ENCODE measurements at regions not wholly inside any gene's neighbourhood (a gene's known extent, or its start where the extent isn't known, plus 50 kb on each side); places are given as distances from the start of the nearest gene placed in this dataset.

GRCh38 chr21:35663856-35664606, 396.3 kb downstream of the SETD4 start:
- no peaks in the 10 kb centered on the region for H3K27me3 ChIP-seq (ENCODE audit: insufficient read depth, poor library complexity, severe bottlenecking)
- DNase-seq (ENCODE audit: low read depth in 1 of 2, low spot score in 1 of 2): no peak
- H3K27ac ChIP-seq (replicated peaks): no peak overlapping the region
- TF ChIP-seq SPI1 (IDR thresholded peaks at IDR 0.05; ENCODE audit: borderline replicate concordance, low read depth) (no peak), CTCF (IDR thresholded peaks at IDR 0.05; ENCODE audit: insufficient read depth, low read length) (no peak), GABPA (IDR thresholded peaks at IDR 0.05; ENCODE audit: low read depth) (no peak), REST (IDR thresholded peaks at IDR 0.05; ENCODE audit: insufficient replicate concordance, low read depth) (no peak), POLR2AphosphoS5 (IDR thresholded peaks at IDR 0.05; ENCODE audit: low read depth) (no peak)
- no peak overlapping the region for H3K4me3 ChIP-seq (replicated peaks; ENCODE audit: insufficient read depth, low read length)

GRCh38 chr21:35658242-35658641, 402.1 kb downstream of the SETD4 start:
- H3K27ac ChIP-seq (replicated peaks): no peak overlapping the region
- no peaks in the 10 kb centered on the region for H3K27me3 ChIP-seq (ENCODE audit: insufficient read depth, poor library complexity, severe bottlenecking)
- H3K4me3 ChIP-seq (replicated peaks; ENCODE audit: insufficient read depth, low read length): no peak overlapping the region
- TF ChIP-seq SPI1 (IDR thresholded peaks at IDR 0.05; ENCODE audit: borderline replicate concordance, low read depth) (peak; percentile 14; the same call in 1 of the 2 replicates), POLR2AphosphoS5 (IDR thresholded peaks at IDR 0.05; ENCODE audit: low read depth) (no peak), REST (IDR thresholded peaks at IDR 0.05; ENCODE audit: insufficient replicate concordance, low read depth) (no peak), CTCF (IDR thresholded peaks at IDR 0.05; ENCODE audit: insufficient read depth, low read length) (no peak), GABPA (IDR thresholded peaks at IDR 0.05; ENCODE audit: low read depth) (no peak)
- peak; percentile 11 to 59 for DNase-seq (ENCODE audit: low read depth in 1 of 2, low spot score in 1 of 2)

GRCh38 chr21:35652872-35653271, 407.5 kb downstream of the SETD4 start:
- Histone ChIP-seq H3K4me3 (replicated peaks; ENCODE audit: insufficient read depth, low read length) (no peak overlapping the region), H3K27ac (replicated peaks) (no peak overlapping the region), H3K27me3 (ENCODE audit: insufficient read depth, poor library complexity, severe bottlenecking) (no peaks in the 10 kb centered on the region)
- DNase-seq (ENCODE audit: low read depth in 1 of 2, low spot score in 1 of 2): no peak
- TF ChIP-seq GABPA (IDR thresholded peaks at IDR 0.05; ENCODE audit: low read depth) (no peak), SPI1 (IDR thresholded peaks at IDR 0.05; ENCODE audit: borderline replicate concordance, low read depth) (no peak), CTCF (IDR thresholded peaks at IDR 0.05; ENCODE audit: insufficient read depth, low read length) (no peak), POLR2AphosphoS5 (IDR thresholded peaks at IDR 0.05; ENCODE audit: low read depth) (no peak), REST (IDR thresholded peaks at IDR 0.05; ENCODE audit: insufficient replicate concordance, low read depth) (no peak)

Measured in HL-60 (cell line).